ENCODE measurements at regions not wholly inside any gene's neighbourhood (a gene's known extent, or its start where the extent isn't known, plus 50 kb on each side); places are given as distances from the start of the nearest gene placed in this dataset.

DNA sequence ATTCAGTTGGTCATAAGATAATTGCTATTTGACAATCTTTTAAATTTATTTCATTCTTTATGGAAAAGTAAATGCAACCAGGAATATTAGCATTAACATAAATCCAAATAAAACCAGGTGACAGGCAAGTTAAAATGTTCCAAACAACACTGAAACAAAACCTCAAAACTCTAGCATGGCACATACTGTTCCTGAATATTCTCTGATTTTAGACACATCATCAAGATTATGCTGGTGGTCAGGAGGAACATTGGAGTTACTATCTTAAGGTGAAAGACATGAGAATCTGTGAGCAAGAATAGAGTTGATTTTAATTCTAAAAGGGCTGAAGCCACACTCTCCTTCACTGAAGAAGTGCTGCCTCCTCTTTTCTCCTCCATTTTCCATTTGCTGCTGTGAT, 421.0 kb upstream of the THBS1 start:
- FAIRE-seq, result no peak

DNA sequence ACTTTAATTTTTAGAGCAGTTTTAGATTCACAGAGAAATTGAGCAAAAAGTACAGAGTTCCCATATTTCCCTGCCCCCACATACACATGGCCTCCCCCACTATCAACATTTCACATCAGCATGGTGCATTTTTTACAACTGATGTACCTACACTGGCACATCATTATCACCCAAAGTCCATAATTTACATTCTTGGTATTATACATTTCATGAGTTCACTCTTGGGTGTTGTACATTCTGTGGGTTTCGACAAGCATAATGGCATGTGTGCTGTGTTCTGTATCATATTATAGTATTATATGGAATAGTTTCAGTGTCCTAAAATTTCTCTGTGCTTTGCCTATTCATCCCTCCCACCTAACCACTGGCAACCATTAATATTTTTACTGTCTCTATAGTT, 419.8 kb upstream of the THBS1 start:
- FAIRE-seq (no peak), DNase-seq (ENCODE audit: low read depth) (no peak)
- no peak overlapping the region for H3K4me3 ChIP-seq (ENCODE audit: insufficient read depth, low read depth, low read length)
- no peak overlapping the region for H2AFZ ChIP-seq (ENCODE audit: low read depth, low read length)
- Mint-ChIP-seq H3K4me3 (ENCODE audit: unreplicated experiment) (no peak overlapping the region), H3K36me3 (ENCODE audit: low read depth, unreplicated experiment) (no peaks in the 10 kb centered on the region), H3K9me3 (ENCODE audit: unreplicated experiment) (peaks cover 2% of the 10 kb centered on the region), H3K4me1 (ENCODE audit: low read depth, unreplicated experiment) (peaks cover 9% of the 10 kb centered on the region), H3K27me3 (ENCODE audit: low read depth, unreplicated experiment) (no peaks in the 10 kb centered on the region), H3K27ac (ENCODE audit: unreplicated experiment) (no peak overlapping the region)
- no peak overlapping the region for H3K4me2 ChIP-seq (ENCODE audit: low read length)
- H3K27ac ChIP-seq (ENCODE audit: low read depth, low read length), result no peak overlapping the region
- H3K36me3 ChIP-seq (ENCODE audit: insufficient read depth, low read length), result no peaks in the 10 kb centered on the region
- peaks cover 4% of the 10 kb centered on the region for H3K4me1 ChIP-seq (ENCODE audit: insufficient read depth, low read length)
- no peaks in the 10 kb centered on the region for H3K79me2 ChIP-seq (ENCODE audit: insufficient read depth, low read length)
- H3K9ac ChIP-seq (ENCODE audit: low read length), result no peak overlapping the region
- no peaks in the 10 kb centered on the region for H3K9me3 ChIP-seq (ENCODE audit: insufficient read depth, low read depth, low read length)
- TF ChIP-seq EZH2 (IDR thresholded peaks at IDR 0.05; ENCODE audit: insufficient read depth, low read length), result no peak
- TF ChIP-seq, protein P1, sequence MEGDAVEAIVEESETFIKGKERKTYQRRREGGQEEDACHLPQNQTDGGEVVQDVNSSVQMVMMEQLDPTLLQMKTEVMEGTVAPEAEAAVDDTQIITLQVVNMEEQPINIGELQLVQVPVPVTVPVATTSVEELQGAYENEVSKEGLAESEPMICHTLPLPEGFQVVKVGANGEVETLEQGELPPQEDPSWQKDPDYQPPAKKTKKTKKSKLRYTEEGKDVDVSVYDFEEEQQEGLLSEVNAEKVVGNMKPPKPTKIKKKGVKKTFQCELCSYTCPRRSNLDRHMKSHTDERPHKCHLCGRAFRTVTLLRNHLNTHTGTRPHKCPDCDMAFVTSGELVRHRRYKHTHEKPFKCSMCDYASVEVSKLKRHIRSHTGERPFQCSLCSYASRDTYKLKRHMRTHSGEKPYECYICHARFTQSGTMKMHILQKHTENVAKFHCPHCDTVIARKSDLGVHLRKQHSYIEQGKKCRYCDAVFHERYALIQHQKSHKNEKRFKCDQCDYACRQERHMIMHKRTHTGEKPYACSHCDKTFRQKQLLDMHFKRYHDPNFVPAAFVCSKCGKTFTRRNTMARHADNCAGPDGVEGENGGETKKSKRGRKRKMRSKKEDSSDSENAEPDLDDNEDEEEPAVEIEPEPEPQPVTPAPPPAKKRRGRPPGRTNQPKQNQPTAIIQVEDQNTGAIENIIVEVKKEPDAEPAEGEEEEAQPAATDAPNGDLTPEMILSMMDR (IDR thresholded peaks at IDR 0.05; ENCODE audit: insufficient read depth, low read depth, low read length), result no peak
- H4K20me1 ChIP-seq (ENCODE audit: insufficient read depth, low read length), result no peaks in the 10 kb centered on the region
- no peaks in the 10 kb centered on the region for H3K27me3 ChIP-seq (ENCODE audit: insufficient read depth, low read length)

More for the DNA sequence above, 421.0 kb upstream of the THBS1 start:
- peaks cover 14% of the 10 kb centered on the region for H3K4me1 Mint-ChIP-seq (ENCODE audit: low read depth, unreplicated experiment)
- no peaks in the 10 kb centered on the region for H3K36me3 ChIP-seq (ENCODE audit: insufficient read depth, low read length)
- H3K27ac ChIP-seq (ENCODE audit: low read depth, low read length), result no peak overlapping the region
- no peaks in the 10 kb centered on the region for H3K4me1 ChIP-seq (ENCODE audit: insufficient read depth, low read length)
- no peak overlapping the region for H3K4me2 ChIP-seq (ENCODE audit: low read length)
- no peak overlapping the region for H3K4me3 ChIP-seq (ENCODE audit: insufficient read depth, low read depth, low read length)
- H3K79me2 ChIP-seq (ENCODE audit: insufficient read depth, low read length), result no peaks in the 10 kb centered on the region
- H3K9me3 Mint-ChIP-seq (ENCODE audit: unreplicated experiment), result peaks cover 2% of the 10 kb centered on the region
- no peaks in the 10 kb centered on the region for H3K9me3 ChIP-seq (ENCODE audit: insufficient read depth, low read depth, low read length)
- TF ChIP-seq, protein P1 (IDR thresholded peaks at IDR 0.05; ENCODE audit: insufficient read depth, low read depth, low read length), result no peak
- no peak for TF ChIP-seq EZH2 (IDR thresholded peaks at IDR 0.05; ENCODE audit: insufficient read depth, low read length)
- H2AFZ ChIP-seq (ENCODE audit: low read depth, low read length), result no peak overlapping the region
- no peaks in the 10 kb centered on the region for H4K20me1 ChIP-seq (ENCODE audit: insufficient read depth, low read length)
- H3K36me3 Mint-ChIP-seq (ENCODE audit: low read depth, unreplicated experiment), result no peaks in the 10 kb centered on the region
- no peak for DNase-seq (ENCODE audit: low read depth)
- H3K9ac ChIP-seq (ENCODE audit: low read length), result no peak overlapping the region
- no peak overlapping the region for H3K27ac Mint-ChIP-seq (ENCODE audit: unreplicated experiment)
- H3K4me3 Mint-ChIP-seq (ENCODE audit: unreplicated experiment), result no peak overlapping the region
- no peaks in the 10 kb centered on the region for H3K27me3 Mint-ChIP-seq (ENCODE audit: low read depth, unreplicated experiment)
- no peaks in the 10 kb centered on the region for H3K27me3 ChIP-seq (ENCODE audit: insufficient read depth, low read length)

DNA sequence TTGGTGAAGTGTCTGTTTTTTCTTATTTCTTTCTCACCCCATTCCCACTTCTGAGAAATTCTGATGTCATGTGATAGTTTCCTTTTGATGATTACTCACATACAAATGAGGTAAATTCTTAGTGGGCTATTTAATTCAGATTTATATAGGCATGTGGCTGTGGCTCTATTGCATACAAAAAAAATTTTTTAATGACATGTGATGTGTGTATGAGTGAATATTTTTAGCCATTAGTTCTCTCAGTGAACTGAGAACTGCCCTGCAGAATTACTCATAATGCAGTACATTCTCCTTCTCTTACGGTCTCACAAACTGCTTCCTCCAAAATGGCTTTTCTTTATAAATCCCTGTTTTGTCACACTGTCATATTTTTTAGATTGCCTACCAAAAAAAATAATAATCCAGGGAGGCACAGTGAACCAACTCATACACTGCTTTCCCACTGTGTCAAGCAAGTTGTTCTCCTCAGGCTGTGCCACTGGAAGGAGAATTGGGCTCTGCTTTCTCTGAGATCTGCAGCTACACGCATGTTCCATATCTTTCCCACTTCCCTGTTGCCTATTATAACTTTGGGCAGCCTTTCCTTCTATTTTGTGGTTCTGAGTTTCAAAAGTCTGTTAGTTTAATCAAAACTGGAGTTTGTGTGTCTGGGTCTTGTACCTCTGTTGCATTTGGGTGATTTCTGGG, 415.7 kb upstream of the THBS1 start:
- TF ChIP-seq, protein P1 (IDR thresholded peaks at IDR 0.05; ENCODE audit: insufficient read depth, low read depth, low read length), result no peak
- no peak for TF ChIP-seq EZH2 (IDR thresholded peaks at IDR 0.05; ENCODE audit: insufficient read depth, low read length)
- H3K4me3 ChIP-seq (ENCODE audit: insufficient read depth, low read depth, low read length), result no peak overlapping the region
- H4K20me1 ChIP-seq (ENCODE audit: insufficient read depth, low read length), result no peaks in the 10 kb centered on the region
- peaks cover 2% of the 10 kb centered on the region for H3K9me3 Mint-ChIP-seq (ENCODE audit: unreplicated experiment)
- no peaks in the 10 kb centered on the region for H3K36me3 ChIP-seq (ENCODE audit: insufficient read depth, low read length)
- peak; percentile 74 for DNase-seq (ENCODE audit: low read depth)
- FAIRE-seq, result no peak
- peak overlapping the region; percentile 35 for H3K4me2 ChIP-seq (ENCODE audit: low read length)
- H3K4me1 ChIP-seq (ENCODE audit: insufficient read depth, low read length), result peaks cover 4% of the 10 kb centered on the region
- H3K27me3 Mint-ChIP-seq (ENCODE audit: low read depth, unreplicated experiment), result no peaks in the 10 kb centered on the region
- H2AFZ ChIP-seq (ENCODE audit: low read depth, low read length), result peak overlapping the region; percentile 20
- H3K9me3 ChIP-seq (ENCODE audit: insufficient read depth, low read depth, low read length), result no peaks in the 10 kb centered on the region
- peak overlapping the region; percentile 23 for H3K27ac Mint-ChIP-seq (ENCODE audit: unreplicated experiment)
- H3K36me3 Mint-ChIP-seq (ENCODE audit: low read depth, unreplicated experiment), result no peaks in the 10 kb centered on the region
- no peak overlapping the region for H3K4me3 Mint-ChIP-seq (ENCODE audit: unreplicated experiment)
- peak overlapping the region; percentile 35 for H3K27ac ChIP-seq (ENCODE audit: low read depth, low read length)
- no peaks in the 10 kb centered on the region for H3K27me3 ChIP-seq (ENCODE audit: insufficient read depth, low read length)
- H3K9ac ChIP-seq (ENCODE audit: low read length), result peak overlapping the region; percentile 34
- no peaks in the 10 kb centered on the region for H3K79me2 ChIP-seq (ENCODE audit: insufficient read depth, low read length)
- H3K4me1 Mint-ChIP-seq (ENCODE audit: low read depth, unreplicated experiment), result peaks cover 2% of the 10 kb centered on the region
